ENCODE measurements at regions not wholly inside any gene's neighbourhood (a gene's known extent, or its start where the extent isn't known, plus 50 kb on each side); places are given as distances from the start of the nearest gene placed in this dataset.

GRCh38 chr11:90332415-90332814 lies 109.6 kb upstream of the CHORDC1 start:
- no peak for ATAC-seq
- POLR2A ChIA-PET (ENCODE audit: unreplicated experiment) = no interaction called here

GRCh38 chr11:90330632-90331031 lies 107.8 kb upstream of the CHORDC1 start:
- Histone ChIP-seq H3K9ac (ENCODE audit: low read length) (no peak overlapping the region), H3K4me3 (ENCODE audit: low read length) (no peak overlapping the region), H4K20me1 (ENCODE audit: low read length) (no peaks in the 10 kb centered on the region), H3K27ac (ENCODE audit: low read length) (no peak overlapping the region), H3K4me2 (ENCODE audit: low read length) (no peak overlapping the region), H3K79me2 (ENCODE audit: low read length) (no peaks in the 10 kb centered on the region), H2AFZ (ENCODE audit: low read length) (no peak overlapping the region), H3K4me1 (ENCODE audit: insufficient read depth, low read length) (no peaks in the 10 kb centered on the region), H3K36me3 (ENCODE audit: low read depth, low read length) (no peaks in the 10 kb centered on the region), H3K27me3 (ENCODE audit: low read length) (peaks cover 10% of the 10 kb centered on the region; the same call in 1 of the 2 replicates), H3K9me2 (replicated peaks; ENCODE audit: low read length) (no peaks in the 10 kb centered on the region), H3F3A (ENCODE audit: low read length, unreplicated experiment) (no peaks in the 10 kb centered on the region), H3K9me3 (ENCODE audit: low read length) (no peaks in the 10 kb centered on the region)
- ChIA-PET CTCF (no interaction called here), POLR2A (ENCODE audit: unreplicated experiment) (no interaction called here)
- TF ChIP-seq EZH2 (IDR thresholded peaks at IDR 0.05; ENCODE audit: low read length, unreplicated experiment) (no peak), EZH2phosphoT487 (IDR thresholded peaks at IDR 0.05; ENCODE audit: borderline replicate concordance, low read length) (no peak), CTCF (conservative IDR thresholded peaks at IDR 0.05; ENCODE audit: low read depth, low read length) (no peak)
- intact Hi-C loops (cut with micrococcal nuclease) = no loop called here
- ATAC-seq (no peak), DNase-seq (no peak)
- no TSS peak for BruUV-seq (replicated peaks)

More at GRCh38 chr11:90332415-90332814, 109.6 kb upstream of the CHORDC1 start:
- no peaks in the 10 kb centered on the region for H3K9me3 ChIP-seq (ENCODE audit: low read length)
- peak; percentile 51 for DNase-seq
- H3F3A ChIP-seq (ENCODE audit: low read length, unreplicated experiment) = no peaks in the 10 kb centered on the region
- intact Hi-C loops (cut with micrococcal nuclease) = no loop called here
- TF ChIP-seq EZH2phosphoT487 (IDR thresholded peaks at IDR 0.05; ENCODE audit: borderline replicate concordance, low read length) (no peak), EZH2 (IDR thresholded peaks at IDR 0.05; ENCODE audit: low read length, unreplicated experiment) (no peak), CTCF (conservative IDR thresholded peaks at IDR 0.05; ENCODE audit: low read depth, low read length) (no peak)
- CTCF ChIA-PET = no interaction called here
- no peak overlapping the region for H3K9ac ChIP-seq (ENCODE audit: low read length)
- H3K27ac ChIP-seq (ENCODE audit: low read length) = no peak overlapping the region
- no TSS peak for BruUV-seq (replicated peaks)
- H3K9me2 ChIP-seq (replicated peaks; ENCODE audit: low read length) = no peaks in the 10 kb centered on the region
- no peaks in the 10 kb centered on the region for H3K36me3 ChIP-seq (ENCODE audit: low read depth, low read length)
- H4K20me1 ChIP-seq (ENCODE audit: low read length) = no peaks in the 10 kb centered on the region
- H3K4me3 ChIP-seq (ENCODE audit: low read length) = no peak overlapping the region
- no peak overlapping the region for H2AFZ ChIP-seq (ENCODE audit: low read length)
- H3K27me3 ChIP-seq (ENCODE audit: low read length) = peaks cover 18% of the 10 kb centered on the region; the same call in 1 of the 2 replicates
- H3K4me2 ChIP-seq (ENCODE audit: low read length) = no peak overlapping the region
- H3K4me1 ChIP-seq (ENCODE audit: insufficient read depth, low read length) = no peaks in the 10 kb centered on the region
- no peaks in the 10 kb centered on the region for H3K79me2 ChIP-seq (ENCODE audit: low read length)

- Histone ChIP-seq H3K79me2 (ENCODE audit: low read length) (no peaks in the 10 kb centered on the region), H3F3A (ENCODE audit: low read length, unreplicated experiment) (no peaks in the 10 kb centered on the region), H2AFZ (ENCODE audit: low read length) (no peak overlapping the region), H3K27ac (ENCODE audit: low read length) (no peak overlapping the region), H3K9me2 (replicated peaks; ENCODE audit: low read length) (no peaks in the 10 kb centered on the region), H3K4me1 (ENCODE audit: insufficient read depth, low read length) (no peaks in the 10 kb centered on the region), H3K36me3 (ENCODE audit: low read depth, low read length) (no peaks in the 10 kb centered on the region), H3K9ac (ENCODE audit: low read length) (no peak overlapping the region), H3K27me3 (ENCODE audit: low read length) (no peaks in the 10 kb centered on the region), H3K4me2 (ENCODE audit: low read length) (no peak overlapping the region), H3K9me3 (ENCODE audit: low read length) (no peaks in the 10 kb centered on the region), H4K20me1 (ENCODE audit: low read length) (no peaks in the 10 kb centered on the region), H3K4me3 (ENCODE audit: low read length) (no peak overlapping the region)
- no peak for DNase-seq
- no peak for TF ChIP-seq EZH2phosphoT487 (IDR thresholded peaks at IDR 0.05; ENCODE audit: borderline replicate concordance, low read length)
- no peak for TF ChIP-seq CTCF (conservative IDR thresholded peaks at IDR 0.05; ENCODE audit: low read depth, low read length)
- no peak for TF ChIP-seq EZH2 (IDR thresholded peaks at IDR 0.05; ENCODE audit: low read length, unreplicated experiment)
- POLR2A ChIA-PET (ENCODE audit: unreplicated experiment) = no interaction called here
- intact Hi-C loops (cut with micrococcal nuclease) = no loop called here
- BruUV-seq (replicated peaks) = no TSS peak
- ATAC-seq = no peak
- CTCF ChIA-PET = no interaction called here
Observed at GRCh38 chr11:90329043-90329442, 106.2 kb upstream of the CHORDC1 start.
